Breast epithelium (tissue), 4 donors: ENCODE measurements at regions not wholly inside any gene's neighbourhood (a gene's known extent, or its start where the extent isn't known, plus 50 kb on each side); places are given as distances from the start of the nearest gene placed in this dataset.
"Not testable (repeated sequence)": the region's sequence is repeated elsewhere in the genome, so short reads cannot be mapped to it uniquely, and the experiment has no call there.

Experiments used
- DNase-seq, 2 donors: peaks; one replicate each; pipeline ENCODE4 v3.0.0-alpha.2; 2019; ENCODE audit warnings: low spot score in 2 of 2
- H3K27ac ChIP-seq, 2 donors: fragments of 200-600 bp; sonication (generic) in 1 of 2; one replicate each; pipeline ENCODE4 v1.5.1; 2016 to 2019; ENCODE audit warnings: mild to moderate bottlenecking in 1 of 2
- H3K27me3 ChIP-seq, 2 donors: fragments of 200-600 bp; sonication (generic) in 1 of 2; one replicate each; pipeline versions ENCODE4 v1.5.1 to v1.6.0; 2017 to 2019; ENCODE audit warnings: control low read depth in 1 of 2, mild to moderate bottlenecking in 1 of 2
- H3K36me3 ChIP-seq: fragments of 200-600 bp; one replicate; pipeline ENCODE4 v1.5.1; 2019
- H3K4me1 ChIP-seq, 2 donors: fragments of 200-600 bp; sonication (generic); one replicate each; pipeline ENCODE4 v1.5.1; 2016 to 2019; ENCODE audit warnings: control low read depth in 1 of 2
- H3K4me3 ChIP-seq, 3 donors: fragments of 200-600 bp; sonication (generic); 1 replicate in 2 of 3; 2 replicates in 1 of 3; pipeline ENCODE4 v1.5.1; 2016 to 2019; ENCODE audit warnings: mild to moderate bottlenecking in 3 of 3, moderate library complexity in 2 of 3
- H3K9me3 ChIP-seq, 2 donors: fragments of 200-600 bp; sonication (generic) in 1 of 2; one replicate each; pipeline ENCODE4 v1.5.1; 2016 to 2019; ENCODE audit warnings: control low read depth in 1 of 2
- CTCF ChIP-seq, 3 donors: fragments of 450-650 bp; IDR thresholded peaks; one replicate each; pipeline ENCODE4 v1.5.1; 2016 to 2017; ENCODE audit warnings: antibody characterized with exemption in 3 of 3, mild to moderate bottlenecking in 3 of 3, moderate library complexity in 3 of 3
- POLR2A ChIP-seq: fragments of 450-650 bp; IDR thresholded peaks from one replicate; pipeline ENCODE4 v1.6.1; 2016; ENCODE audit warnings: antibody characterized with exemption, mild to moderate bottlenecking, moderate library complexity
- POLR2AphosphoS5 ChIP-seq, 3 donors: sonication (generic); formaldehyde crosslinking; IDR thresholded peaks; one replicate each; pipeline ENCODE4 v1.6.1; 2017; ENCODE audit warnings: antibody characterized with exemption in 3 of 3
- intact Hi-C: fragments of 100-400 bp; cut with DNase I; formaldehyde crosslinking; loops from one replicate; pipeline ENCODE4 v1.15.1; 2023; ENCODE audit warnings: low total_unique reads

GRCh38 chr3:26308454-26308853 lies 314.1 kb upstream of the LRRC3B start:
- TF ChIP-seq CTCF (IDR thresholded peaks at IDR 0.05), result no peak
- TF ChIP-seq POLR2AphosphoS5 (IDR thresholded peaks at IDR 0.05), result no peak
- TF ChIP-seq POLR2A, result no peak
- H3K4me1 ChIP-seq, result no peaks in the 10 kb centered on the region
- no peak overlapping the region for H3K4me3 ChIP-seq
- no peak for DNase-seq
- no peak overlapping the region for H3K27ac ChIP-seq
- no peaks in the 10 kb centered on the region for H3K27me3 ChIP-seq
- H3K36me3 ChIP-seq, result no peaks in the 10 kb centered on the region
- intact Hi-C loops, result no loop called here
- H3K9me3 ChIP-seq, result peaks cover 4 to 21% of the 10 kb centered on the region in 2 donors

GRCh38 chr3:26309536-26309935 lies 313.0 kb upstream of the LRRC3B start:
- H3K27me3 ChIP-seq, H3K4me3 ChIP-seq, H3K27ac ChIP-seq, H3K4me1 ChIP-seq, intact Hi-C loops, H3K36me3 ChIP-seq, DNase-seq: not testable (repeated sequence)
- peaks cover 4 to 21% of the 10 kb centered on the region in 2 donors for H3K9me3 ChIP-seq

- no peaks in the 10 kb centered on the region for H3K4me1 ChIP-seq
- no peak overlapping the region for H3K27ac ChIP-seq
- intact Hi-C loops, result no loop called here
- no peak for DNase-seq
- TF ChIP-seq POLR2A (no peak), CTCF (IDR thresholded peaks at IDR 0.05) (no peak), POLR2AphosphoS5 (IDR thresholded peaks at IDR 0.05) (no peak)
- no peaks in the 10 kb centered on the region for H3K27me3 ChIP-seq
- H3K9me3 ChIP-seq, result peaks cover 4 to 22% of the 10 kb centered on the region in 2 donors
- H3K36me3 ChIP-seq, result no peaks in the 10 kb centered on the region
- H3K4me3 ChIP-seq, result no peak overlapping the region
Measured at GRCh38 chr3:26312816-26313215, 309.8 kb upstream of the LRRC3B start.

GRCh38 chr3:26316472-26316871 lies 306.1 kb upstream of the LRRC3B start:
- Histone ChIP-seq H3K27me3 (no peaks in the 10 kb centered on the region), H3K4me3 (no peak overlapping the region), H3K36me3 (no peaks in the 10 kb centered on the region), H3K27ac (no peak overlapping the region), H3K9me3 (peaks cover 0 to 16% of the 10 kb centered on the region in 2 donors), H3K4me1 (no peaks in the 10 kb centered on the region)
- no peak for DNase-seq
- TF ChIP-seq POLR2AphosphoS5 (IDR thresholded peaks at IDR 0.05), result no peak
- TF ChIP-seq CTCF (IDR thresholded peaks at IDR 0.05), result no peak
- no peak for TF ChIP-seq POLR2A
- intact Hi-C loops, result no loop called here

GRCh38 chr3:26323741-26324140 lies 298.8 kb upstream of the LRRC3B start:
- H3K36me3 ChIP-seq, H3K4me1 ChIP-seq, DNase-seq, intact Hi-C loops, H3K27ac ChIP-seq, H3K4me3 ChIP-seq, H3K27me3 ChIP-seq: not testable (repeated sequence)
- H3K9me3 ChIP-seq, result peaks cover 5 to 23% of the 10 kb centered on the region in 2 donors

GRCh38 chr3:26340001-26340400 lies 282.6 kb upstream of the LRRC3B start:
- TF ChIP-seq POLR2AphosphoS5 (IDR thresholded peaks at IDR 0.05) (no peak), POLR2A (no peak), CTCF (IDR thresholded peaks at IDR 0.05) (no peak)
- H3K27me3 ChIP-seq, result no peaks in the 10 kb centered on the region
- intact Hi-C loops, result no loop called here

More at GRCh38 chr3:26340001-26340400, 282.6 kb upstream of the LRRC3B start:
- Histone ChIP-seq H3K4me3 (no peak overlapping the region), H3K4me1 (no peaks in the 10 kb centered on the region), H3K36me3 (no peaks in the 10 kb centered on the region), H3K9me3 (no peaks in the 10 kb centered on the region), H3K27ac (no peak overlapping the region)
- DNase-seq, result no peak
